DND-41 (cell line): ENCODE measurements at regions not wholly inside any gene's neighbourhood (a gene's known extent, or its start where the extent isn't known, plus 50 kb on each side); places are given as distances from the start of the nearest gene placed in this dataset.

ENCODE experiments used
- EZH2 ChIP-seq: IDR thresholded peaks from 3 replicates; pipeline ENCODE4 v1.6.1; 2012; ENCODE audit warnings: borderline replicate concordance, low read depth, mild to moderate bottlenecking, moderate library complexity, low read length, inconsistent platforms; ENCODE audit not compliant: severe bottlenecking
- TF ChIP-seq, protein P1 (sequence below): IDR thresholded peaks from 2 replicates; pipeline ENCODE4 v1.5.1; 2012; ENCODE audit warnings: borderline replicate concordance, low read length, moderate library complexity, mild to moderate bottlenecking; ENCODE audit not compliant: poor library complexity, severe bottlenecking; ENCODE audit errors: extremely low read depth

DNA sequence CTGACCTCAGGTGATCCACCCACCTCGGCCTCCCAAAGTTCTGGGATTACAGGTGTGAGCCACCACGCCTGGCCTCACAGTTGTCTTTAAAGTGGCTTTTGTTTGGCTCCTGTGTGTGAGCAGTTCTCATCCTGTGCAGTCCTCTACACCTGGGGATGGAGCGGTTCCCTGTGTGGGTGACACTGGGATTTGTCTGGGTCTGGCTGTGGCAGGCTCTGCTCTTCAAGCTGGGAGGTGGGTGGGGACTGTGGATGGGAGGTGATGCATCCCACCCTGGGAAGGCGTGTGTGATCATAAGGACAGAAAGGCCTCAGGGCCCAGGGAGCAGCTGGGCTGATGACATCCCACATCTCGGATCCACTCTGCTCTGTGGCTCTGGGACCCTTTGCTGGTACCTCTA lies 1266.8 kb downstream of the BRD1 start:
- TF ChIP-seq, protein P1, sequence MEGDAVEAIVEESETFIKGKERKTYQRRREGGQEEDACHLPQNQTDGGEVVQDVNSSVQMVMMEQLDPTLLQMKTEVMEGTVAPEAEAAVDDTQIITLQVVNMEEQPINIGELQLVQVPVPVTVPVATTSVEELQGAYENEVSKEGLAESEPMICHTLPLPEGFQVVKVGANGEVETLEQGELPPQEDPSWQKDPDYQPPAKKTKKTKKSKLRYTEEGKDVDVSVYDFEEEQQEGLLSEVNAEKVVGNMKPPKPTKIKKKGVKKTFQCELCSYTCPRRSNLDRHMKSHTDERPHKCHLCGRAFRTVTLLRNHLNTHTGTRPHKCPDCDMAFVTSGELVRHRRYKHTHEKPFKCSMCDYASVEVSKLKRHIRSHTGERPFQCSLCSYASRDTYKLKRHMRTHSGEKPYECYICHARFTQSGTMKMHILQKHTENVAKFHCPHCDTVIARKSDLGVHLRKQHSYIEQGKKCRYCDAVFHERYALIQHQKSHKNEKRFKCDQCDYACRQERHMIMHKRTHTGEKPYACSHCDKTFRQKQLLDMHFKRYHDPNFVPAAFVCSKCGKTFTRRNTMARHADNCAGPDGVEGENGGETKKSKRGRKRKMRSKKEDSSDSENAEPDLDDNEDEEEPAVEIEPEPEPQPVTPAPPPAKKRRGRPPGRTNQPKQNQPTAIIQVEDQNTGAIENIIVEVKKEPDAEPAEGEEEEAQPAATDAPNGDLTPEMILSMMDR, result no peak
- TF ChIP-seq EZH2, result no peak
